HG02970 (cell line): ENCODE measurements at regions not wholly inside any gene's neighbourhood (a gene's known extent, or its start where the extent isn't known, plus 50 kb on each side); places are given as distances from the start of the nearest gene placed in this dataset.
"Not testable (repeated sequence)": the region's sequence is repeated elsewhere in the genome, so short reads cannot be mapped to it uniquely, and the experiment has no call there.

ENCODE experiments used
- ATAC-seq: cut with Tn5 transposase; IDR thresholded peaks from one replicate; pipeline ENCODE4 v1.9.1; 2021; ENCODE audit warnings: mild to moderate bottlenecking, moderate library complexity, moderate number of reproducible peaks; ENCODE audit not compliant: unreplicated experiment, low FRiP score

GRCh38 chr2:234254783-234255521 is 204.4 kb downstream of the SPP2 start:
- ATAC-seq = no peak

- no peak for ATAC-seq
These were observed 202.3 kb downstream of the SPP2 start for GRCh38 chr2:234252772-234253171.

- ATAC-seq = no peak
These were observed 201.1 kb downstream of the SPP2 start for GRCh38 chr2:234251326-234252271.

- ATAC-seq = no peak
These were observed 200.4 kb downstream of the SPP2 start for GRCh38 chr2:234250926-234251325.

GRCh38 chr2:234249873-234250272 is 199.4 kb downstream of the SPP2 start:
- no peak for ATAC-seq

- no peak for ATAC-seq
These were observed 198.7 kb downstream of the SPP2 start for GRCh38 chr2:234249034-234249735.

GRCh38 chr2:234248213-234248710 is 197.8 kb downstream of the SPP2 start:
- ATAC-seq = not testable (repeated sequence)

GRCh38 chr2:234247453-234248180 is 197.1 kb downstream of the SPP2 start:
- ATAC-seq = no peak

- no peak for ATAC-seq
These were observed 195.4 kb downstream of the SPP2 start for GRCh38 chr2:234245945-234246344.

GRCh38 chr2:234243871-234244565 is 193.5 kb downstream of the SPP2 start:
- ATAC-seq = no peak

GRCh38 chr2:234242459-234242836 is 191.9 kb downstream of the SPP2 start:
- no peak for ATAC-seq

- ATAC-seq = no peak
These were observed 191.4 kb downstream of the SPP2 start for GRCh38 chr2:234241656-234242458.

GRCh38 chr2:234240917-234241316 is 190.4 kb downstream of the SPP2 start:
- no peak for ATAC-seq

GRCh38 chr2:234235191-234235590 is 184.7 kb downstream of the SPP2 start:
- no peak for ATAC-seq

- ATAC-seq = no peak
These were observed 181.0 kb downstream of the SPP2 start for GRCh38 chr2:234231460-234231859.

GRCh38 chr2:234219046-234219310 is 168.5 kb downstream of the SPP2 start:
- ATAC-seq = no peak

GRCh38 chr2:234218266-234219045 is 168.0 kb downstream of the SPP2 start:
- ATAC-seq = no peak

GRCh38 chr2:234212534-234212933 is 162.0 kb downstream of the SPP2 start:
- no peak for ATAC-seq
